OCI-LY7 (cell line): ENCODE measurements at regions not wholly inside any gene's neighbourhood (a gene's known extent, or its start where the extent isn't known, plus 50 kb on each side); places are given as distances from the start of the nearest gene placed in this dataset.

Experiments used
- BruUV-seq: library from RNA; stranded (reverse); fragments of 400-500 nt; replicated peaks from 2 replicates; lab custom pipeline; 2021; lab: Mats Ljungman, UMichigan
- CTCF ChIA-PET: fragments of 300-600 bp; sonication (Branson Sonifier 250); formaldehyde crosslinking; loops from one replicate; lab custom pipeline; 2022; ENCODE audit warnings: antibody characterized with exemption; ENCODE audit not compliant: unreplicated experiment; lab: Charles Lee
- POLR2A ChIA-PET: fragments of 300-600 bp; sonication (Branson Sonifier 250); formaldehyde crosslinking; loops from one replicate; lab custom pipeline; 2022; ENCODE audit warnings: antibody characterized with exemption; lab: Charles Lee
- DNase-seq: peaks from one replicate; pipeline ENCODE4 v3.0.0-alpha.2; 2015; ENCODE audit warnings: low spot score
- H2AFZ ChIP-seq: fragments of 200-600 bp; sonication (generic), shearing (Covaris generic); 2 replicates; pipeline ENCODE4 v1.6.1; 2014; ENCODE audit warnings: mild to moderate bottlenecking, antibody characterized with exemption, low read length, moderate library complexity
- H3K27ac ChIP-seq: fragments of 200-600 bp; sonication (generic); 2 replicates; pipeline ENCODE4 v1.5.1; 2014; ENCODE audit warnings: mixed run types, low read depth, mild to moderate bottlenecking, moderate library complexity, low read length, inconsistent platforms; ENCODE audit not compliant: poor library complexity, severe bottlenecking
- H3K36me3 ChIP-seq: fragments of 200-600 bp; sonication (generic); 2 replicates; pipeline ENCODE4 v1.6.1; 2014; ENCODE audit warnings: mild to moderate bottlenecking, antibody characterized with exemption, low read length, moderate library complexity, mixed read lengths; ENCODE audit not compliant: insufficient read depth
- H3K4me1 ChIP-seq: fragments of 200-600 bp; sonication (generic); 2 replicates; pipeline ENCODE4 v1.5.1; 2014; ENCODE audit warnings: mild to moderate bottlenecking, low read length; ENCODE audit not compliant: insufficient read depth, poor library complexity, severe bottlenecking
- H3K4me2 ChIP-seq: fragments of 200-600 bp; sonication (generic); 2 replicates; pipeline ENCODE4 v1.6.1; 2014; ENCODE audit warnings: mild to moderate bottlenecking, low read length
- H3K4me3 ChIP-seq: fragments of 200-600 bp; sonication (generic); 2 replicates; pipeline ENCODE4 v1.5.1; 2014; ENCODE audit warnings: mild to moderate bottlenecking, low read depth, low read length; ENCODE audit not compliant: poor library complexity, severe bottlenecking
- H3K79me2 ChIP-seq: fragments of 200-600 bp; sonication (generic); 2 replicates; pipeline ENCODE4 v1.6.1; 2016; ENCODE audit warnings: low read depth, mild to moderate bottlenecking, low read length, moderate library complexity, mixed read lengths; ENCODE audit not compliant: insufficient read depth
- H3K9me2 ChIP-seq: fragments of 200-600 bp; sonication (generic); 2 replicates; pipeline ENCODE4 v1.6.1; 2016; ENCODE audit warnings: mild to moderate bottlenecking, low read length, mixed read lengths; ENCODE audit not compliant: insufficient read depth
- H3K9me3 ChIP-seq: fragments of 200-600 bp; sonication (generic); 2 replicates; pipeline ENCODE4 v1.6.1; 2014; ENCODE audit warnings: mild to moderate bottlenecking, mixed run types, low read length, mixed read lengths
- H4K20me1 ChIP-seq: fragments of 200-600 bp; sonication (generic); 2 replicates; pipeline ENCODE4 v1.6.1; 2014; ENCODE audit warnings: mild to moderate bottlenecking, antibody characterized with exemption, low read length, moderate library complexity, mixed read lengths; ENCODE audit not compliant: insufficient read depth
- CTCF ChIP-seq: fragments of 200-600 bp; sonication (generic); conservative IDR thresholded peaks from 2 replicates; pipeline ENCODE4 v1.5.1; 2014; ENCODE audit warnings: mild to moderate bottlenecking, antibody characterized with exemption, low read length, moderate library complexity, mixed read lengths
- EZH2phosphoT487 ChIP-seq: fragments of 200-600 bp; sonication (generic); IDR thresholded peaks from 2 replicates; pipeline ENCODE4 v1.6.1; 2018; ENCODE audit warnings: low read depth, borderline replicate concordance, mild to moderate bottlenecking, mixed run types, antibody characterized with exemption, low read length, moderate library complexity, mixed read lengths
- intact Hi-C: fragments of 100-400 bp; cut with micrococcal nuclease; formaldehyde crosslinking; loops from one replicate; pipeline ENCODE4 v1.10.0; 2022; ENCODE audit not compliant: unreplicated experiment

GRCh38 chr12:105454688-105455087 lies 124.2 kb downstream of the C12orf75 start:
- H3K4me1 ChIP-seq, result no peaks in the 10 kb centered on the region
- CTCF ChIA-PET, result no interaction called here
- H3K36me3 ChIP-seq, result no peaks in the 10 kb centered on the region
- no peaks in the 10 kb centered on the region for H3K9me3 ChIP-seq
- TF ChIP-seq EZH2phosphoT487 (no peak), CTCF (no peak)
- H3K9me2 ChIP-seq, result no peaks in the 10 kb centered on the region
- no peak overlapping the region for H3K4me2 ChIP-seq
- H3K4me3 ChIP-seq, result no peak overlapping the region
- intact Hi-C loops, result no loop called here
- H4K20me1 ChIP-seq, result no peaks in the 10 kb centered on the region
- POLR2A ChIA-PET, result no interaction called here
- no peak overlapping the region for H2AFZ ChIP-seq
- no peak for DNase-seq
- no peaks in the 10 kb centered on the region for H3K79me2 ChIP-seq
- BruUV-seq, result no TSS peak
- no peak overlapping the region for H3K27ac ChIP-seq

DNA sequence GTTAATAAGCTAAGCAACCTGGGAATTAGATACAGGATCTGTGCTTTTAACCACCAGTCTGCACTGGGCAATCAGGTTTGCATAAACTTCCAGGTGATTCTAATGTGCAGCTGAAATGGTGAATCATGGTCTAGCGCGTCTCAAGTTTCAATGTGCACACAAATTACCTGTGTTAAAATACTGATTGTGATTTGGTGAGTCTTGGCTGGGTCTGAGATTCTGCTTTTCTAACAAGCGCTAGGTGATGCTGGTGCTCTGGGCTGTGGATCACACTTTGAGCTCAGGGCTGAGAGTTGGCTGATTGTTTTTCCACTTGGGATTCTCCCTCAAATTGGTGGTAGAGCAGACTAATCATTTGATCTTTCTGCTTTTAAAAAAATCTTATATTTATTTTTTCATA lies 124.8 kb downstream of the C12orf75 start:
- Histone ChIP-seq H2AFZ (no peak overlapping the region), H3K4me1 (no peaks in the 10 kb centered on the region), H3K9me3 (no peaks in the 10 kb centered on the region), H3K4me2 (no peak overlapping the region), H3K9me2 (no peaks in the 10 kb centered on the region), H3K79me2 (no peaks in the 10 kb centered on the region), H4K20me1 (no peaks in the 10 kb centered on the region), H3K27ac (no peak overlapping the region), H3K36me3 (no peaks in the 10 kb centered on the region), H3K4me3 (no peak overlapping the region)
- no peak for DNase-seq
- ChIA-PET POLR2A (no interaction called here), CTCF (no interaction called here)
- intact Hi-C loops, result no loop called here
- BruUV-seq, result no TSS peak
- TF ChIP-seq EZH2phosphoT487 (no peak), CTCF (no peak)

DNA sequence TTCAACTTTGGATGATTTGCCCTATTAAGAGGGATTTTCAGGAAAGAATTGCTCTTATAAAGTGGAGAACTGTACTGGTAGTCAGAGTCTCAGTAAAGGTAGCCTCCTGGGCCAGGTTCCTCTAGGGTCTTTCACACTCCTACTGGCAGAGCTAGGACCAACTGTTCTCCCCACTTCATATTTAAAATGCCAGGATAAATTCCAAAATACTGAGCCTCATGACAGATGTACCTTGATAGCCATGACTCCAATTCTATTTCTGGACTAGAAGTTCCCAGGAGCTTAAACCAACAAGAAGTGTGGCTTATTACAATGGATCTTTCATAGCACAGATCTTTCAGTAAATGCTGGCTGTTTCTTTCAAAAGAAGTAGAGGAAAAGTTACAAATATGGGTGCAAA lies 126.5 kb downstream of the C12orf75 start:
- TF ChIP-seq EZH2phosphoT487 (no peak), CTCF (no peak)
- H3K27ac ChIP-seq, result no peak overlapping the region
- BruUV-seq, result no TSS peak
- H3K4me3 ChIP-seq, result no peak overlapping the region
- no peaks in the 10 kb centered on the region for H4K20me1 ChIP-seq
- H2AFZ ChIP-seq, result no peak overlapping the region
- no peaks in the 10 kb centered on the region for H3K9me2 ChIP-seq
- no peaks in the 10 kb centered on the region for H3K4me1 ChIP-seq
- no peaks in the 10 kb centered on the region for H3K36me3 ChIP-seq
- intact Hi-C loops, result no loop called here
- CTCF ChIA-PET, result no interaction called here
- DNase-seq, result no peak
- no peaks in the 10 kb centered on the region for H3K79me2 ChIP-seq
- H3K4me2 ChIP-seq, result no peak overlapping the region
- POLR2A ChIA-PET, result no interaction called here
- H3K9me3 ChIP-seq, result no peaks in the 10 kb centered on the region
